Left renal pelvis (tissue), 4 donors: ENCODE measurements at regions not wholly inside any gene's neighbourhood (a gene's known extent, or its start where the extent isn't known, plus 50 kb on each side); places are given as distances from the start of the nearest gene placed in this dataset.

Source experiments
- DNase-seq, 4 donors: peaks; one replicate each; pipeline ENCODE4 v3.0.0-alpha.2; 2013; ENCODE audit warnings: low read depth in 4 of 4, low spot score in 3 of 4

GRCh38 chr1:95954585-95954984, 720.6 kb downstream of the RWDD3 start:
- no peak for DNase-seq

GRCh38 chr1:95956215-95956614, 722.2 kb downstream of the RWDD3 start:
- DNase-seq, result no peak

- DNase-seq, result no peak
These were observed 723.7 kb downstream of the RWDD3 start for GRCh38 chr1:95957748-95958147.

GRCh38 chr1:95966866-95967265, 732.9 kb downstream of the RWDD3 start:
- DNase-seq, result no peak

GRCh38 chr1:95974586-95974985, 740.6 kb downstream of the RWDD3 start:
- no peak for DNase-seq

GRCh38 chr1:95982711-95983110, 738.9 kb upstream of the PTBP2 start:
- DNase-seq, result no peak

- no peak for DNase-seq
These were observed 737.8 kb upstream of the PTBP2 start for GRCh38 chr1:95983831-95984230.

GRCh38 chr1:95984798-95985374, 736.7 kb upstream of the PTBP2 start:
- DNase-seq, result no peak

- no peak for DNase-seq
These were observed 731.6 kb upstream of the PTBP2 start for GRCh38 chr1:95990033-95990432.

GRCh38 chr1:95991787-95992520, 729.6 kb upstream of the PTBP2 start:
- DNase-seq, result no peak

- DNase-seq, result no peak
These were observed 726.9 kb upstream of the PTBP2 start for GRCh38 chr1:95994643-95995042.

GRCh38 chr1:96002201-96002600, 719.4 kb upstream of the PTBP2 start:
- DNase-seq, result no peak

GRCh38 chr1:96002969-96003964, 718.3 kb upstream of the PTBP2 start:
- no peak for DNase-seq

GRCh38 chr1:96009831-96010434, 711.7 kb upstream of the PTBP2 start:
- no peak for DNase-seq

- no peak for DNase-seq
These were observed 710.0 kb upstream of the PTBP2 start for GRCh38 chr1:96011606-96012005.

GRCh38 chr1:96016219-96016618, 705.4 kb upstream of the PTBP2 start:
- DNase-seq, result no peak

- no peak for DNase-seq
These were observed 701.2 kb upstream of the PTBP2 start for GRCh38 chr1:96020378-96020777.

GRCh38 chr1:96025062-96025461, 696.5 kb upstream of the PTBP2 start:
- DNase-seq, result no peak

GRCh38 chr1:96028071-96028470, 693.5 kb upstream of the PTBP2 start:
- no peak for DNase-seq

- no peak for DNase-seq
These were observed 691.3 kb upstream of the PTBP2 start for GRCh38 chr1:96030312-96030711.

- DNase-seq, result no peak
These were observed 687.6 kb upstream of the PTBP2 start for GRCh38 chr1:96034006-96034405.
